ENCODE measurements at regions not wholly inside any gene's neighbourhood (a gene's known extent, or its start where the extent isn't known, plus 50 kb on each side); places are given as distances from the start of the nearest gene placed in this dataset.

- TF ChIP-seq, protein P1, sequence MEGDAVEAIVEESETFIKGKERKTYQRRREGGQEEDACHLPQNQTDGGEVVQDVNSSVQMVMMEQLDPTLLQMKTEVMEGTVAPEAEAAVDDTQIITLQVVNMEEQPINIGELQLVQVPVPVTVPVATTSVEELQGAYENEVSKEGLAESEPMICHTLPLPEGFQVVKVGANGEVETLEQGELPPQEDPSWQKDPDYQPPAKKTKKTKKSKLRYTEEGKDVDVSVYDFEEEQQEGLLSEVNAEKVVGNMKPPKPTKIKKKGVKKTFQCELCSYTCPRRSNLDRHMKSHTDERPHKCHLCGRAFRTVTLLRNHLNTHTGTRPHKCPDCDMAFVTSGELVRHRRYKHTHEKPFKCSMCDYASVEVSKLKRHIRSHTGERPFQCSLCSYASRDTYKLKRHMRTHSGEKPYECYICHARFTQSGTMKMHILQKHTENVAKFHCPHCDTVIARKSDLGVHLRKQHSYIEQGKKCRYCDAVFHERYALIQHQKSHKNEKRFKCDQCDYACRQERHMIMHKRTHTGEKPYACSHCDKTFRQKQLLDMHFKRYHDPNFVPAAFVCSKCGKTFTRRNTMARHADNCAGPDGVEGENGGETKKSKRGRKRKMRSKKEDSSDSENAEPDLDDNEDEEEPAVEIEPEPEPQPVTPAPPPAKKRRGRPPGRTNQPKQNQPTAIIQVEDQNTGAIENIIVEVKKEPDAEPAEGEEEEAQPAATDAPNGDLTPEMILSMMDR (IDR thresholded peaks at IDR 0.05; ENCODE audit: low read depth, low read length), result no peak
- DNase-seq (ENCODE audit: extremely low read depth, low read depth), result no peak
Observed at GRCh38 chr4:178632415-178632814, 1190.2 kb upstream of the AGA start.

DNA sequence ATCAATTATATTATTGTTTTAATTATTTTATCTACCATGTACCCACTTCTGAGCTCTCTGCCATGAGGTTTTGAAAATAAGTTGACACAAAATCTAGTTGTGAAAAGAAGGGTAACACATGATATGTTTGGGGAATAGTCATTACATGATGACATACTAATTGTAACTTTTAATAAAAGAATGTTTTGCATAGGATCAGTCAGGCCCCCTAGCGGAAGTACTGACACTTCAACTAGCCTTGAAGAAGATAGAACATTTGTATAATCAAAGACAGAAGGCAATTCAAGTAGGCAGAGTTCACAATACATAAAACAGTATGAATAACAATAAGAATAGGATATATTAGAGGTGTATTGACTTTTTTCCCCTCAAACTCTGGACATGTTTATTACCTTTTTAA is 1191.0 kb upstream of the AGA start:
- TF ChIP-seq, protein P1 (IDR thresholded peaks at IDR 0.05; ENCODE audit: low read depth, low read length), result no peak
- no peak for DNase-seq (ENCODE audit: extremely low read depth, low read depth)

DNA sequence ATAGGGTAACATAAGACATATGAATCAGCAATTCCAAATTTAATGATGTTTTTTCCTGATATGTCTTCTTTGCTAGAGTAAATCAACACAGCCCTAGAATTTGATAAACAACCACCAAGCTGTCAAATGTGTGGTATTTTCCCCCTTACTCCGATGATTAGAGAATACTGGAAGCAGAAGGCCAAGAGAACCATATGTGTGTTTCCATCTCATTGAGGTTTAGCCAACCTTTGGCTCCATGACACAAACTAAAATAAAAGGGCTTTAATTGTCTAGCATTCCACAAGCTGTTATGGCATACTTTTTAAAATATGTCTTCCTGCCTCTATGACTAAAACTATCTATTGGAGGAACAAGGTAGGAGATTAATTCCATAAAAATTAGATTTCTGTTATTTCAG is 1222.4 kb upstream of the AGA start:
- DNase-seq (ENCODE audit: extremely low read depth, low read depth), result no peak
- TF ChIP-seq, protein P1 (IDR thresholded peaks at IDR 0.05; ENCODE audit: low read depth, low read length), result no peak

DNA sequence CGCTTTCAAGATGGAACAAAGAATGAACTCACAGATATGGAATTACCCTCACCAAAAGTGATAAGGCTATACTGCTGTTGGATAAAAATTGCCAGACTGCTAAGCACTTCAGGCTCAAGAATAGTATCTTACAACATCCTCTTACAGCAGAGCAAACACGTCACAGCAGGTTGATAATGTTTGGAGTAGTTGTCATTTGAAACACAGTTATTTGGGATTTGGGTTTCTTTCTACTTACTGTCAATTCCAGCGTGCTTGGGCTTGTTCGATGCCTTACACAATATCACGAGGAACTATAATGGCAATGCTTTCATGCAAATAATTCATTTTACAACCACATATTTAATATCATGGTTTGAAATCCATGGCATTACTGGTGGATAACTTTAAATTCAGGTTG is 1223.7 kb upstream of the AGA start:
- DNase-seq (ENCODE audit: extremely low read depth, low read depth), result no peak
- TF ChIP-seq, protein P1 (IDR thresholded peaks at IDR 0.05; ENCODE audit: low read depth, low read length), result no peak

DNA sequence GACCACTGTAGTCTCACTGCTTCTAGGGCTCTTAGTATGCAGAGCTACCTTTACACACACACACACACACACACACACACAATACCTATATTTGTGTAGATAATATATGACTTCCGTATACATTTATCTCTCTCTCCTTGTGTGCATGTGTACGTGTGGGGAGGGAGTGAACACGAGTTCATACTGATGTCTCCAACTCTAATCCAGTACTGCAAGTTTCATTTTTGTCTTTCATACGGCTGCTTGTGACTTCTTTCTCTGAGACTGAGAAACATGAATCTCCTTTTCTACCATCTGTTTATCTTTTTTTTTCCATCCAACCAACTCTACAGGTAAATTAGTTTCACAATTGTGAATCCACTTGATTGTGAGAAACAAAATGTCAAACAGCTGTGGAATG is 1229.5 kb upstream of the AGA start:
- TF ChIP-seq, protein P1 (IDR thresholded peaks at IDR 0.05; ENCODE audit: low read depth, low read length), result no peak
- DNase-seq (ENCODE audit: extremely low read depth, low read depth), result no peak

DNA sequence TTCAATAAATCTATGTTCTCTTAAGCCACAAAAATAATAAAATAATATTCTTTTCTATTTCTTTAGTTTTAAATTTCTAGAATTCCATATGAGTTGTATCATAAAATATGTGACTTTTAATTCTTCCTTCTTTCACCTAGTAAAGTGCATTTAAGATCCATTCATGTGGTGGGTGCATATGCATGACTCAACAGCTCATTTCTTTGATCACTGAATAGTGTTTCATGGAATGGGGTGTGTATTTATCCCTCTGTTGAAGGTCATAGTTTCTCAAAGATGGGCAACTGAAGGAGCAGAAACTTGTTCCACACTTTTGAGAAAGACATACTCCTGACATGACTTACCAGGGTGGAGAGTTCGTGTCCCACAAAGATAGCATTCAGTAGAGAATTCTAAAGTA is 1230.3 kb upstream of the AGA start:
- no peak for DNase-seq (ENCODE audit: extremely low read depth, low read depth)
- TF ChIP-seq, protein P1 (IDR thresholded peaks at IDR 0.05; ENCODE audit: low read depth, low read length), result no peak

DNA sequence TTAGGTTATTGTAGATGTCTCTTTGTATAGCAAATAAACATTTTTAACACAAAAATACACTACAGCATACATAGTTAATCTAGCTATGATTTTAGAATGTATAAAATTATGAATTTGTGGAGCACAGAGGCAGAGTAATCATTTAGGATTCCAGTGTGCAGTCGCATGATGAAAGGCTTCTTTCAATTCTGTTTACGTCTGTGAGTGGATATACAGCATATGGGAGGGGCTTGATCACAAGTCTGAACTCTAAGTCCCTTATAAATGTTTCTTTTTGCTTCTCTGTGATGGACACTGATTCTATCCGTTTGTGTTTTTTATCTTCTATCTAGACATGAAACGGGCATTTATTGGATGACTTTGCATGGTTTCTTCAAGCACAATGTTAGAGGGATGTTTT is 1239.6 kb upstream of the AGA start:
- TF ChIP-seq, protein P1 (IDR thresholded peaks at IDR 0.05; ENCODE audit: low read depth, low read length), result no peak
- no peak for DNase-seq (ENCODE audit: extremely low read depth, low read depth)
